Neural crest cell (in vitro differentiated cells): ENCODE measurements at regions not wholly inside any gene's neighbourhood (a gene's known extent, or its start where the extent isn't known, plus 50 kb on each side); places are given as distances from the start of the nearest gene placed in this dataset.
"Not testable (repeated sequence)": the region's sequence is repeated elsewhere in the genome, so short reads cannot be mapped to it uniquely, and the experiment has no call there.

Experiments
- DNase-seq: peaks from one replicate; pipeline ENCODE4 v3.0.0; 2021; ENCODE audit warnings: low read depth, mixed read lengths, low spot score
- H3K27ac Mint-ChIP-seq: one replicate; pipeline ENCODE4 v1.8.0; 2021; ENCODE audit warnings: mild to moderate bottlenecking, mixed read lengths; ENCODE audit not compliant: unreplicated experiment
- H3K27me3 Mint-ChIP-seq: 2 replicates; pipeline ENCODE4 v1.8.0; 2021; ENCODE audit warnings: low read depth, mild to moderate bottlenecking, mixed read lengths
- H3K36me3 Mint-ChIP-seq: 2 replicates; pipeline ENCODE4 v1.8.0; 2021; ENCODE audit warnings: low read depth, mild to moderate bottlenecking, mixed read lengths
- H3K4me1 Mint-ChIP-seq: 2 replicates; pipeline ENCODE4 v1.8.0; 2021; ENCODE audit warnings: mixed read lengths
- H3K4me3 Mint-ChIP-seq: one replicate; pipeline ENCODE4 v1.8.0; 2021; ENCODE audit warnings: mild to moderate bottlenecking, mixed read lengths
- H3K9me3 Mint-ChIP-seq: 2 replicates; pipeline ENCODE4 v1.8.0; 2021; ENCODE audit warnings: mixed read lengths
- TF ChIP-seq, protein P1 (sequence below): fragments of 200-600 bp; sonication (generic); conservative IDR thresholded peaks from 2 replicates; pipeline ENCODE4 v1.5.0; 2021; ENCODE audit warnings: antibody characterized with exemption, mild to moderate bottlenecking

DNA sequence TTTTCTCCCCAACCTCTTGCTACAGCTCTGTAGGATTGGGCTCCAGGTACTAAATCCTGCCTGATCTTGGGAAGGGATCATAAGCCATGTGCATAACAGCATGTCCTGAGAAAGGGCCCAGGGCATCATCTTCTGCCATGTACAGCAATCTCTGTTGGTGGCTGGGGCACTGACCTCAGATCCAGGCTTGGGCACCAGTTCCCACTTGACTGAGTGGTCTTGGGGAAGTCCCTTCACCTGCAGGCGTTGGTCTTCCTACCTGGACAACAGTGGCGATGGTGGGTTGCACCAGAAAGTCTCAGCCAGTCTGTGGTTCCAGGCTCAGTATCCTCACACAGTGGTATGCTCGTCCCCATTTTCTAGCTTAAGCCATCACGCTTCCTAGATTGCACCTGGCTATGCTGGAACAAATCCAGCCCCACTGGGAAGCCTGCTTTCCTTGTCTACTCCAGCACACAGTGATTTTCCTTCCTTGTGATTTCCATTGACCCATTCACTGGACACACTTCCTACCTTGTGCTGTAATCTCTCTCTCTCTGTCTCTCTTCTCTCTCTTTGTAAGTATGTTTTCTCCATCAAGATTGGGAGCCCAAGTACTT, 121.7 kb upstream of the PITX1 start:
- H3K4me3 Mint-ChIP-seq, result no peak overlapping the region
- no peaks in the 10 kb centered on the region for H3K4me1 Mint-ChIP-seq
- H3K36me3 Mint-ChIP-seq, result no peaks in the 10 kb centered on the region
- H3K9me3 Mint-ChIP-seq, result no peaks in the 10 kb centered on the region
- H3K27ac Mint-ChIP-seq, result no peak overlapping the region
- peaks cover 16% of the 10 kb centered on the region for H3K27me3 Mint-ChIP-seq
- TF ChIP-seq, protein P1, sequence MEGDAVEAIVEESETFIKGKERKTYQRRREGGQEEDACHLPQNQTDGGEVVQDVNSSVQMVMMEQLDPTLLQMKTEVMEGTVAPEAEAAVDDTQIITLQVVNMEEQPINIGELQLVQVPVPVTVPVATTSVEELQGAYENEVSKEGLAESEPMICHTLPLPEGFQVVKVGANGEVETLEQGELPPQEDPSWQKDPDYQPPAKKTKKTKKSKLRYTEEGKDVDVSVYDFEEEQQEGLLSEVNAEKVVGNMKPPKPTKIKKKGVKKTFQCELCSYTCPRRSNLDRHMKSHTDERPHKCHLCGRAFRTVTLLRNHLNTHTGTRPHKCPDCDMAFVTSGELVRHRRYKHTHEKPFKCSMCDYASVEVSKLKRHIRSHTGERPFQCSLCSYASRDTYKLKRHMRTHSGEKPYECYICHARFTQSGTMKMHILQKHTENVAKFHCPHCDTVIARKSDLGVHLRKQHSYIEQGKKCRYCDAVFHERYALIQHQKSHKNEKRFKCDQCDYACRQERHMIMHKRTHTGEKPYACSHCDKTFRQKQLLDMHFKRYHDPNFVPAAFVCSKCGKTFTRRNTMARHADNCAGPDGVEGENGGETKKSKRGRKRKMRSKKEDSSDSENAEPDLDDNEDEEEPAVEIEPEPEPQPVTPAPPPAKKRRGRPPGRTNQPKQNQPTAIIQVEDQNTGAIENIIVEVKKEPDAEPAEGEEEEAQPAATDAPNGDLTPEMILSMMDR, result no peak
- DNase-seq, result no peak

DNA sequence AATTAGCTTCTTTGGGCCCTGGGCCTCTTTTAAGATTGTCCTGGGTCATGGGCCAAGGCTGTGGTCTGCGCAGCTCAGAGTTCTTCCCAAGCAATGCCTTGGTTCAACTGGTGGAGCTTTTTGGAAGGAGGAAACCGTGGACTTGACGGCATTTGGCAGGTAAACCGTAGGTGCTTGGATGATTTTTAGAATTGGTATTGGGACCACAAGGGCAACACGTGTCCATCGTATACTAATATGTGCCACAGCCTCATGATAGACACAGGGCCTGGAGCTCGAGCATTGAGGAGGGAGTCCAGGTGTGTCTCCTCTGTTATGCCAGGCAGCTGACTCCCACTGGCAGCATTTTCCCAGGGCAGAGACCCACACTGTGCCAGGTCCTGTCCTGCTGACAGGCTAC, 120.9 kb upstream of the PITX1 start:
- Mint-ChIP-seq H3K27ac (no peak overlapping the region), H3K4me3 (no peak overlapping the region), H3K9me3 (no peaks in the 10 kb centered on the region), H3K4me1 (no peaks in the 10 kb centered on the region), H3K27me3 (peaks cover 10% of the 10 kb centered on the region), H3K36me3 (no peaks in the 10 kb centered on the region)
- DNase-seq, result no peak
- TF ChIP-seq, protein P1, result no peak

DNA sequence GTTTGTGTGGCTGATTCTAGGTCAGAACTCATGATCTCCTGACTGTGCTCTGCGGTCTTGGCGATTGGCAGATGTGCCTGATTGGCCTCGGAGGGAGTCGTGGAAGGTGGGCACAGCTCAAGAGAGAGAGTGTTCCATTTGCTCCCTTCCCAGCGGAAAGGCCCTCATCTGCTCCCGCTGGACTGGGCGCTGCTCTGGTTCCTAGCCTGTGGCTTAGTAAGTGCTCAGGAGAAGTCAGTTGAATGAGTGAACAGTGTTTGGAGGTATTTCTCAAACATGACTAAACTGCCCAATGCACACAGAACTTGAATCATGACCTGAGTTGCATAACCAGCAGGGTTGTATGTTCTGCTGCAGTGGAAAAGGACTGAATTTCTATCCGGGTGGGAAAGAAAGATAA, 120.2 kb upstream of the PITX1 start:
- DNase-seq, result no peak
- Mint-ChIP-seq H3K36me3 (no peaks in the 10 kb centered on the region), H3K9me3 (no peaks in the 10 kb centered on the region), H3K27ac (no peak overlapping the region), H3K27me3 (peaks cover 3% of the 10 kb centered on the region), H3K4me3 (no peak overlapping the region), H3K4me1 (no peaks in the 10 kb centered on the region)
- TF ChIP-seq, protein P1, result no peak

DNA sequence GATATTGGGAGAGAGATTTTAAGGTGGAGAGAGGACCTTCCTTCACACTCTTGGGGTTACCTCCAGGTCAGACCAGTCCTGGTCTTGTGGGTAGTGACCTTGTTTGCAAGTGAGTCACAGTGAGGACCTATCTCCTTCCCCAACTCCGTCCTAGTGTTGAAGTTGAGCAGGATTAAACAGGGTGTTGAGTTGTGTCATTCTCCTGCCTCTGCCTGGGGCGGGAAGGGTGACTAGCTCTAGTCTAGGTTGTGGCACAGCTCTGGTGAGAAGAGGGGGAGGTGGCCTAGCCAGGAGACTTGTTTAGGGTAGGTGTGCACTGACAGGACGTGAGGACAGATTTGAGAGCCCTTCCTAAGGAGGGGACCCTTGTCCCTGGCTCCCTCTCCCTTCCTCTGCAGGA, 119.6 kb upstream of the PITX1 start:
- peak overlapping the region; percentile 67 for H3K27ac Mint-ChIP-seq
- DNase-seq, result no peak
- H3K27me3 Mint-ChIP-seq, result no peaks in the 10 kb centered on the region
- H3K4me3 Mint-ChIP-seq, result no peak overlapping the region
- TF ChIP-seq, protein P1, result no peak
- H3K36me3 Mint-ChIP-seq, result no peaks in the 10 kb centered on the region
- no peaks in the 10 kb centered on the region for H3K4me1 Mint-ChIP-seq
- H3K9me3 Mint-ChIP-seq, result no peaks in the 10 kb centered on the region

DNA sequence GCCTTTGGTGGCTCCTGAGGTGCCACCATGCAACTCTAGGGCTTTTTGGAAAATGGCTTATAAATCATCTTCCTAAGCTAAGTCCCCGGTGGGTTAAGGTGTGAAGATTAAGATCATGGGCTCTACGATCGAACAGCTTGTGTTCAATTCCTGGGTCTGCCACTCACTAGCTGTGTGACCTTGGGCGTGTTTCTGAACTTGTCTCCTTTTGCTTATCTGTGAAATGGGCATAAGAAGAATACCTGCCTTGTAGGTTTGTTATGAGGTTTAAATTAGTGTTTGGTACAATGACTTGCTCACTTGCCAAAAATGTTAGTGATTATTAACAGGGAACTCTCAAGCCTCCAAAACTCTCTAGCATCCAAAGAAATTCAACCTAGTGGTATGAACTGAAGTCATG, 119.2 kb upstream of the PITX1 start:
- H3K4me3 Mint-ChIP-seq, result no peak overlapping the region
- no peaks in the 10 kb centered on the region for H3K4me1 Mint-ChIP-seq
- TF ChIP-seq, protein P1, result no peak
- no peak for DNase-seq
- no peak overlapping the region for H3K27ac Mint-ChIP-seq
- no peaks in the 10 kb centered on the region for H3K27me3 Mint-ChIP-seq
- no peaks in the 10 kb centered on the region for H3K36me3 Mint-ChIP-seq
- no peaks in the 10 kb centered on the region for H3K9me3 Mint-ChIP-seq

DNA sequence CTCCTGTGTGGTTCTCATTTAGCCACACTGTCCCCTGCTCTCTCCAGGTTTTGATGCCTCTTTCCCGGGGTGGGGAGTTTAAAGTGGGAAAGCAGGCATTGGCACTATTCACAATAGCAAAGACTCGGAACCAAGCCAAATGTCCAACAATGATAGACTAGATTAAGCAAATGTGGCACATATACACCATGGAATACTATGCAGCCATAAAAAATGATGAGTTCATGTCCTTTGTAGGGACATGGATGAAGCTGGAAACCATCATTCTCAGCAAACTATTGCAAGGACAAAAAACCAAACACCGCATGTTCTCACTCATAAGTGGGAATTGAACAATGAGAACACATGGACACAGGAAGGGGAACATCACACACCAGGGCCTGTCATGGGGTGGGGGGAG, 117.6 kb upstream of the PITX1 start:
- H3K27ac Mint-ChIP-seq, H3K36me3 Mint-ChIP-seq, H3K27me3 Mint-ChIP-seq: not testable (repeated sequence)

More for the DNA sequence above, 117.6 kb upstream of the PITX1 start:
- not testable (repeated sequence) for H3K4me3 Mint-ChIP-seq, DNase-seq, H3K9me3 Mint-ChIP-seq, H3K4me1 Mint-ChIP-seq
